DOHH2 (cell line): ENCODE measurements at regions not wholly inside any gene's neighbourhood (a gene's known extent, or its start where the extent isn't known, plus 50 kb on each side); places are given as distances from the start of the nearest gene placed in this dataset.

Experiments
- CTCF ChIP-seq: fragments of 200-600 bp; sonication (generic); IDR thresholded peaks from one replicate; pipeline ENCODE4 v1.5.1; 2014; ENCODE audit warnings: antibody characterized with exemption, mild to moderate bottlenecking, low read depth, low read length; ENCODE audit not compliant: poor library complexity, severe bottlenecking
- EZH2phosphoT487 ChIP-seq: fragments of 200-600 bp; sonication (generic); IDR thresholded peaks from 2 replicates; pipeline ENCODE4 v1.6.1; 2017; ENCODE audit warnings: borderline replicate concordance, mild to moderate bottlenecking, antibody characterized with exemption, low read length, moderate library complexity, mixed read lengths

GRCh38 chr10:78597796-78598555 is 470.8 kb upstream of the ZMIZ1 start:
- TF ChIP-seq CTCF: no peak
- no peak for TF ChIP-seq EZH2phosphoT487
